KOPT-K1 (cell line): ENCODE measurements at regions not wholly inside any gene's neighbourhood (a gene's known extent, or its start where the extent isn't known, plus 50 kb on each side); places are given as distances from the start of the nearest gene placed in this dataset.

Experiments used
- H3K27ac ChIP-seq: fragments of 200-600 bp; sonication (generic); 2 replicates; pipeline ENCODE4 v1.5.1; 2016; ENCODE audit warnings: antibody characterized with exemption, mild to moderate bottlenecking, low read depth, low read length; ENCODE audit not compliant: poor library complexity, severe bottlenecking
- H3K36me3 ChIP-seq: fragments of 200-600 bp; sonication (generic); 2 replicates; pipeline ENCODE4 v1.5.1; 2017; ENCODE audit warnings: antibody characterized with exemption, mild to moderate bottlenecking, low read length, moderate library complexity; ENCODE audit not compliant: insufficient read depth
- H3K9me3 ChIP-seq: fragments of 200-600 bp; sonication (generic); 2 replicates; pipeline ENCODE4 v1.5.1; 2017; ENCODE audit warnings: antibody characterized with exemption, low read length, mild to moderate bottlenecking; ENCODE audit not compliant: insufficient read depth, poor library complexity, severe bottlenecking

DNA sequence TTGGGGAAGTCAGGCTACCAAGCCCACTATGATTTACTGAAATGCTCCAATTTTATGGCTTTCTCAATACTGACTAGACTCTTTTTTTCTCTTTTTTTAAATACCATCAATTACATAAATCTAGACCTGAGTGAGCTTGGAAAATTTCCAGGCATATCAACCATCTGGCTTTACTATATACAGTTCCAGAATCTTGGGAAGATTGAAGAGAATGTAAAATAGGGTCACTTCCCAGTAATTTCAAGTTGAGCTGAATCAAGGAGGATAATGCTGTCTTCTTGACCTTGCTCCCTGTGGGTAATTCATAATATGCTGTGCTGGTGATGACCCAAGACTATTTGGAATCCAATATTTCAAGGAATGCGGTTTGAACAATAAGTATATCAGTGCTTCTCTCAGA lies 108.1 kb downstream of the MAP3K21 start:
- H3K9me3 ChIP-seq, result no peaks in the 10 kb centered on the region
- H3K27ac ChIP-seq, result no peak overlapping the region
- no peaks in the 10 kb centered on the region for H3K36me3 ChIP-seq

DNA sequence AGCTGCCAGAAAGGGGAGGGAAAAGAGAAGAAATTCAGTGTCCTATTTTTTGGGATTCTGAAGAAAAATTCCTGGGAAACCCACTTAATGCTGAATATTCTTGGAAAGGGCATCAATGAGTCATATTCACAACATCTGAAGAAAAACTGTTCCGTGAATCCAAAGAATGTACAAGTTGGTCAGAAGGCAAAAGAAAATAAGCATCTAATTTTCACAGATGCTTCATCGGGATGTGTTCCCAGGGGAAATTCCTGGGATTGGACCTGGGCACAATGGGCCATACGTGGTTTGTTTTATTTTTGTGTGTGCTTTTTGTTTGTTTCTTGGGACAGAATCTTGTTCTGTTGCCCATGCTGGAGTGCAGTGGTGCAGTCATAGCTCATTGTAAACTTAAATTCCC lies 112.2 kb downstream of the MAP3K21 start:
- Histone ChIP-seq H3K27ac (no peak overlapping the region), H3K9me3 (no peaks in the 10 kb centered on the region), H3K36me3 (no peaks in the 10 kb centered on the region)

DNA sequence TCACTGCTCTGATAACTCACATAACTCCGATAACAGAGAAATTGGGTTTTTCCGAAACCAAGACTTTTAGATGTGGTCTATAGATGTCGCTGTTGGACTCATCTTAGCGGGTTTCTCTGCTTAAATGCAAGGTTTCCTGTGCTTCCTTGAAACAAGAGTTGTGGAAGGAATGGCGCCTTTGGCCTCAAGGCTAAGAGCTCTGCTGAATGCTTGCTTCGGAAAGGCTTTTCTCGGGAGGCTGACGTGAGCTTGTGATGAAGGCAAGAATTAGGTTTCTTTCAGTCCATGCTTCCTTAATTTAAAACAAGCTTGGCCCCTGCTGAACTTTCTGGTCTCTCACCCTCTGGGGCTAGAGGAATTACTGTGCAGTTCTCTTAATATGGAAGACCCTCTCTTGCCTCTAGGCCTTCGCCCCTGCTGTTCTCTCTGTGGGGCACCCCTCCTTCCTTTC lies 113.5 kb downstream of the MAP3K21 start:
- H3K27ac ChIP-seq, result no peak overlapping the region

DNA sequence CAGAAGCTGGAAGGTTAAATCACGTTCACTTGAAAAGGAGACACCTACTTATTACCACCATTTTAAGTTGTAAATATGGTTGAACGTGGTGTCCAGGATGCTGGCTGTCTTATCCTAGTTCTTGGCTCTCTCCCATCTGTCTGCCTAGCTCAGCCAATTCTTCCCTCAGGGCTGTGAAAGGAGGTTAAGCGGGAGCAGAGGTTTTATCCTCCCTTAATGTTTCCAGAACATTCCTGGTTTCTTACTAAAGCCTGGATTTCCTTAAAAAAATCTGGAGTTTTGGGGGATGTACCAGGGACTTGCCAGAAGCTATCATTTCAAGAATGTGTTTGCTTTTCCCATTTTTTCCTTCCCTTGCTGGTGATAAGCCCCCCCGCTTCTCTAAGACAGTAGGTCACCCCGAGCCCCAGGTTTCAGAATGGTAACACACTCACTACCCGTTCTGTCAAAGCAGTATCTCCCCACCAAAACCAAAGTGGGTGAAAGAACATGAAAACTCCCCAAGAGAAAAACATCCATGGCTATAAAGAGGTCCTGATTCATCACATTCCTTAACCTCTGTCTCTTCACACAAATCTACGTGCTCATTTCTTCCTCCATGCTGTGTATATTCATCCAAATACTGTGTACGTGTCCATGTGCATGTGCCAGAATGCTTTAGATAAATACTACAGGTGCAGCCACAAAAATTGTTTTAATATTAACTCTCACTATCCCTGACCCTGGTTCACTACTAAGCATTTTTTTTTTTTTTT lies 114.7 kb downstream of the MAP3K21 start:
- H3K9me3 ChIP-seq, result peaks cover 12% of the 10 kb centered on the region
- H3K36me3 ChIP-seq, result no peaks in the 10 kb centered on the region

More for the DNA sequence above, 113.5 kb downstream of the MAP3K21 start:
- Histone ChIP-seq H3K9me3 (peaks cover 6% of the 10 kb centered on the region), H3K36me3 (no peaks in the 10 kb centered on the region)

DNA sequence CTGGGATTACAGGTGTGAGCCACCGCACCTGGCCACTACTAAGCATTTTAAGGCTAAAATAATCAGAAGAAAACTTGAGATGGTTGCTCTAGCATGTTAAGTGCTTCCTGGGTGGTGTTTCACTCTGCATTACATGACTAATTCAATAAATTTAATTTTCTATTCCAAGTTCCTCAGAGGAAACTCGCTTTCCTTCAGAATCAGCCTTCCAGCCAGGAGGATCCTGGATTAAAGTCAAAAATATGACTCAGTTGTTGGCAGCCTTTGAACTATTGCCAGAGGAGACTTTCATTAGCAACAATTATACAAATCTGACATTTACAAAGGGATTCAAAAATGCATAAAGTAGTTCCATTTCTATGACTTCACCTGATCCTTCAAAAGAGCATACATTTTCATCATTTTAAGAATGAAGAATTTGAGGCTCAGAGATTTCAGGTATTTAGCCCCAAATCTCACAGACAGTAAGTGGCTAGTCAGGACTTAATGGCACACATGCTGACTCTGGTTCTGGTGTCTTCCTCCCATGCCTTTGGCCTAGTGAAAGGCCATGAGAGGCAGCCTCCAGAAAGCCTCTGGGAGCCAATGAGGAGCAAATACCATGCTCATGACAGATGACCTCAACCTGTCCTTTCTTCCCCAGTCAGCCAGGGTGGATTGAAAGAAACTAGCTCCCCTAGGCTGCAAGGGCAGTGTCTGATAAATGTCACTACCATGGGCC lies 115.7 kb downstream of the MAP3K21 start:
- peaks cover 12% of the 10 kb centered on the region for H3K9me3 ChIP-seq
- H3K36me3 ChIP-seq, result no peaks in the 10 kb centered on the region
- no peak overlapping the region for H3K27ac ChIP-seq

More for the DNA sequence above, 114.7 kb downstream of the MAP3K21 start:
- no peak overlapping the region for H3K27ac ChIP-seq

DNA sequence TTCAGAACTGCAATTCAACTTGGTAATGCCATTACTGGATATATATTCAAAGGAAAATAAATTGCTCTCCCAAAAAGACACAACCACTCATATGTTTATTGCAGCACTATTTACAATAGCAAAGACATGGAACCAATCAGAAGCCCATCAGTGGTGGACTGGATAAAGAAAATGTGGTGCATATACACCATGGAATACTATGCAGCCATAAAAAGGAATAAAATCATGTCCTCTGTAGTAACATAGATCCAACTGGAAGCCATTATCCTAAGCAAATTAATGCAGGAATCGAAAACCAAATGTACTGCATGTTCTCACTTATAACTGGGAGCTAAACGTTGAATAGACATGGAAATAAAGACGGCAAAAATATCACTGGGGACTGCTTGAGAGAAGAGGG lies 117.0 kb downstream of the MAP3K21 start:
- H3K27ac ChIP-seq, result no peak overlapping the region
- H3K36me3 ChIP-seq, result no peaks in the 10 kb centered on the region
- peaks cover 15% of the 10 kb centered on the region for H3K9me3 ChIP-seq

DNA sequence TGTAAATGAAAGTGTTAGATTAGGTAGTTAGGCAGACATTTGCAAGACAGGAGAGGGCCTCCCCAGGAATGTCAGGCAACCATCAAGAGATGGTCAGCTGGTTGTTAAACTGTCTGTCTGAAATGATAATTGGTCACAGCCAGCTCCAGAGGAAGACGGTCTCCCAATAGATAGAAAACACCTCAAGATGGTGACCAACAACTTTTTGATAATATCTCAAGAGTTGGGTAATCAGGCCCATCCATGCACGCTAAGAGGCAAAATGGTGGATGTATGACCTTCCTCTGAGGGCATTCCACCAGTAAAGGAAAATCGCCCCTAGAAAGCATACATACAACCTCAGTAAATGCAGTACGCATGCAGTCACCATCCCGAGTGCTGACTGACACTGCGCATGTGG lies 118.2 kb downstream of the MAP3K21 start:
- Histone ChIP-seq H3K36me3 (no peaks in the 10 kb centered on the region), H3K9me3 (peaks cover 21% of the 10 kb centered on the region), H3K27ac (no peak overlapping the region)

DNA sequence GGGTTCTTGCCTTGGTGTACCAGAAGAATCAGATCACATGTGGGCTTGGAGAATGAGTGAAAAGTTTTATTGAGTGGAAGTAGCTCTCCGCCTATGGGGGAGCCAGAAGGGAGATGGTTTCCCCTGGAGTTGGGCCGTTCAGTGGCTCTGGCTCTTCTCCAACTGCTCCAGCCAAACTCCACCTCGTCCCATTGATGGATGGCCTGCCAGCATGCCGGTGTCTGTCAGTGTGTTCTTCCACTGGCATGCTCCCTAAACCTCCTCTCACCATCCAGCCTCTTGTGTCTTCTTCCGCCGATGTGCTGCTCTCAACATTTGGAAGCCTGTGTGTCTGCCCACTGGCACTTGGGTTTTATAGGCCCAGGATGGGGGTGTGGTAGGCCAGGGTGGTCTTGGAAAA lies 119.4 kb downstream of the MAP3K21 start:
- Histone ChIP-seq H3K27ac (no peak overlapping the region), H3K36me3 (no peaks in the 10 kb centered on the region), H3K9me3 (peaks cover 24% of the 10 kb centered on the region)

DNA sequence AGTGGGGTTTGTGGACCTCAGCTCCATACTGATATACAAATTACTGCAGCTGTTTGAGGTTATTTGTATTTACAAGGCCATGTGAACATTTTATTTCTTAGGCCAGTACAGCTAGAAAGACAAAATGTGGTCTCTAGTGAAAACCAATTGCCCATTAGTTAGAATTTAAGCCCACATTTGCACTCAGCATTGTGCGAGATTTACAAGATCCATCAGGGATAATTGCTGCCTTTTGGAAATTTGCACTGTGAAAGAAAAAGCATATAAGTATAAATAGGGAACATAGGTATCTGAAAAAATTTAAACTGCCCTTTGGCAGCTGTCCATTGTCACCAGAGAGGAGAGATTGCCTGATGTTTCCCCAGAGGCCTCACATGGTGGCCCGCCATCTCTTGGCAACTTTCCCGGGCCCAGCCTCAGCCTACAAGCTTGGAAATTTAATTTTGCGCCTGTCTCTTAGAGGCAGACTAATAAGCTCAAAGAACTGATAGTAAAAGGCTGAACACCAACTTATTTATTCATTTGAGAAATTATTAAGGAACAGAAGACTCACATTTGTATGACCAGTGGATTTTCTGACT lies 120.7 kb downstream of the MAP3K21 start:
- H3K36me3 ChIP-seq, result no peaks in the 10 kb centered on the region
- no peak overlapping the region for H3K27ac ChIP-seq
- peaks cover 24% of the 10 kb centered on the region for H3K9me3 ChIP-seq

DNA sequence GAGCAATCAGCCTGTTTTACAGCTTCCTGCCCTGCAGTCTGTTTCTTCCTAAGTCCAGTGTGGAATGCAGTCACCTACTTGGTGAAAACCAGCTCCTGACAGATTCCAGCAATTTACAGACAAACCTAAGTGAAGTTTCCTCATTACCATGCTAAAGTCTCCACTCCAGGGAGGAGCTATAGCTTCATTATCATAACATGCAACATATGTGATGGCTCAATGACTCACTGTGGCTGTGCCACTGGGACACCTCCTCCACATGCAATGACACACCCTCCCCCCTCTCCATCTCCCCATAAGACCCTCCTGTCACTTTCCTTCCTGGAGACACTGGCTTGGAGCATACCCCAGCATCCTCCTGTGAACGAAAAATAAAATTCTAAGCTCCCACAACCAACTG lies 125.2 kb downstream of the MAP3K21 start:
- Histone ChIP-seq H3K36me3 (no peaks in the 10 kb centered on the region), H3K9me3 (peaks cover 13% of the 10 kb centered on the region), H3K27ac (no peak overlapping the region)

DNA sequence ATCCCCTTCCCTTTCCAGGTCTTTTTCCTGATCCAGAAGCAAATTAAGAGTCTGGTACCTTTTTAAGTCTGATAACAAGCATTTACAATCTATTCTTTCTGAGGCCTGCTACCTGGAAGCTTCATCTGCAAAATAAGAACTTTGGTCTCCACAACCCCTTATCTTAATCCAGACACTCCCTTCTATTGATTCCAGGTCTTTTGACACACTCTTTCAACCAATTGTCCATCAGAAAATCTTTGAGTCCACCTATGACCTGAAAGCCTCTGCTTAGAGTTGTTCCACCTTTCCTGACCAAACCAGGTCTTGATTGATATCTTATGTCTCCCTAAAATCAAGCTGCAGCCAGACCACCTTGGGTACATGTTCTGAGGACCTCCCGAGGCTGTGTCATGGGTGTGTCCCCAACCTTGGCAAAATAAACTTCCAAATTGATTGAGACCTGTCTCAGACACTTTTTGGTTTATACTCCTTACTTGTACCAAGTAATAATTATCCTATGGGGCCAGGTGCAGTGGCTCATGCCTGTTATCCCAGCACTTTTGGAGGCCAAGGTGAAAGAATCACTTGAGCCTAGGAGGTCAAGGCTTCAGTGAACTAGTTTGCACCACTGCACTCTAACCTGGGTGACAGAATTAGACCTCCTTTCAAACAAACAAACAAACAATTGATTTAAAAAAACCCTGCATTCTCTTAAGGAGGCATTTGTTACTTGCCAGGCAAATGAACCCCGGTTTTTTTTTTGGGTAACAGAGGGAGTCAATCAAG lies 126.1 kb downstream of the MAP3K21 start:
- no peaks in the 10 kb centered on the region for H3K36me3 ChIP-seq
- H3K9me3 ChIP-seq, result peaks cover 13% of the 10 kb centered on the region
- no peak overlapping the region for H3K27ac ChIP-seq

DNA sequence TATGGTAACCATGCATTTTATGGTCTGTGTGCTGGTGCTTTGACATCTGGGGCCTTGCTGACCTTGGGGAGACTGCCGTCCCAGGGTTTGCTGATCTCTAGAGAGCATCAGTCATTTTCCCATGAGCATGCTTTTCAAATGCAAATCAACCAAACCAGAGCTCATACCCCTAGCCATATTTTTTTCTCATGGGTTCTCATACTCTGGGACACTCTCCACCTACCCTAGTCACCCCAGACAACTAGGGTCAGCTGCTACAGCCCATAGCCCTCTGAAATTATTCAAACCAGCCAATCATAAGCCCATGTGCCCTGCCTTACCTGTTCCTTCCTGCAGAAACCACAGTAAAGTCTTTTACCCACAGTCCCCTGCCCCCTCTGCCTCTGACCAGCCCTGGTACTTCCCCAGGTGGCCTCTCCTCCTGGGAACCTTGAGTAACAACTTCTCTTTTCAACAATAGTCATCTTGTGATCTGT lies 132.0 kb downstream of the MAP3K21 start:
- no peak overlapping the region for H3K27ac ChIP-seq
- no peaks in the 10 kb centered on the region for H3K36me3 ChIP-seq

DNA sequence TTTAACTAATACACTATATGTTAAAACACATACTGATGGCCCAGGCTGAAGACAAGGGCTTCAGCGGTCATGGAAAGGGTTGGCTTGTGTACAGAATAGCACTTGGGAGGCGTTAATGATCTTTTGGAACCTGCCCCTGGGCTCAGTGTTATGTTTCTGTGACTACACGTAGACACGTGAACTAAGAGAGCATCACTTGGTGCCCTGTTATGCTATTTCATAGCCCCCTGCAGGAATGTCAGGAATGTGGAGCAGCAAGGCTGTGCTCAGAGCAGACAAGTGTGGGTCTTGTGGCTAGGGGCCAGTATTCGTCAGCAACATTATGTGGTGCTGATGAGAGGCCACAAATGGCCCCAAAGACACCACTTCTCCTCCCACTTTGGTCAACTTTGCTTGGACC lies 132.4 kb downstream of the MAP3K21 start:
- no peaks in the 10 kb centered on the region for H3K36me3 ChIP-seq
- no peak overlapping the region for H3K27ac ChIP-seq
- no peaks in the 10 kb centered on the region for H3K9me3 ChIP-seq

More for the DNA sequence above, 132.0 kb downstream of the MAP3K21 start:
- no peaks in the 10 kb centered on the region for H3K9me3 ChIP-seq

DNA sequence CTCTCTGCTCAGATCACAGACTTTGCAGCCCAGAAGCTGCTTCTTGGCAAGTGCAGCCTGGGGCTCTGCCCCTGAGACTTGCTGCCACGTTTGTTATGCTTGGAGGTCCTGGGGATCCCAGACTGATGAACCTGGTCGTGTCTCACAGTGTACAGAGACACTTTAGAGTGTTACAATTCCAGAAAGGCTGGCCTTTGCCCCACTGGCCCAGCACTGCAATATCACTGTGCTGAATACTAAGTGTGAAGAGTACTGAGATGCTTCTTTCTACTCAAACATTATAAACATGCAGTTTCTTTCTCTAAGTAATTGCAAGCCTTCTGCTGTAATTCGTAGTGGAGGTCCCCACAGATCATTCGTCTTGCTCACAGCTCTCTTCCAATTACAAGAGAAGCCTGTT lies 133.2 kb downstream of the MAP3K21 start:
- Histone ChIP-seq H3K9me3 (peaks cover under 1% of the 10 kb centered on the region), H3K27ac (no peak overlapping the region), H3K36me3 (no peaks in the 10 kb centered on the region)

DNA sequence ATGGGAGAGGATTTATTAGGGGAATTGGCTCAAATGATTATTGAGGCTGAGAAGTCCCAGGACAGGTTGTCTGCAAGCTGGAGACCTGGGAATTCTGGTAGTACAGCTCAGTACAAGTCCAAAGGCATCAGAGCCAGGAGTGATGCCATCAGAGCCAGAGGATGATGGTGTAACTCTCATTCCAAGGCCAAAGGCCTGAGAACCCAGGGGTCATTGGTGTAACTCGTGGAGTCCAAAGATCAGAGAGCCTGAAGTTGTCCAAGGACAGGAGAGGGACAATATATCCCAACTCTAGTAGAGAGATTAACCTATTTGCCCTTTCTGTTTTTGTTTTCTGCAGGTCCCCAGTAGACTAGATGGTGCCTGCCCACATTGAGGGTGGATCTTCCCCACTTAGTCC lies 134.3 kb downstream of the MAP3K21 start:
- Histone ChIP-seq H3K27ac (no peak overlapping the region), H3K9me3 (peaks cover 4% of the 10 kb centered on the region), H3K36me3 (no peaks in the 10 kb centered on the region)
